WTC11 (cell line): ENCODE measurements at regions not wholly inside any gene's neighbourhood (a gene's known extent, or its start where the extent isn't known, plus 50 kb on each side); places are given as distances from the start of the nearest gene placed in this dataset.

Experiments
- CTCF ChIP-seq: fragments of 200-600 bp; IDR thresholded peaks from 2 replicates; pipeline ENCODE4 v1.8.0; 2022; ENCODE audit warnings: antibody characterized with exemption
- FOXP1 ChIP-seq: sonication (generic); formaldehyde crosslinking; IDR thresholded peaks from 2 replicates; pipeline ENCODE4 v1.8.0; 2022; ENCODE audit warnings: missing genetic modification reagents, mild to moderate bottlenecking, moderate library complexity, borderline replicate concordance
- IRF2 ChIP-seq: sonication (generic); formaldehyde crosslinking; IDR thresholded peaks from 2 replicates; pipeline ENCODE4 v1.8.0; 2022; ENCODE audit warnings: low read depth, missing genetic modification reagents, borderline replicate concordance
- ZNF263 ChIP-seq: sonication (generic); formaldehyde crosslinking; IDR thresholded peaks from 2 replicates; pipeline ENCODE4 v1.8.1; 2022; ENCODE audit warnings: low read depth, mild to moderate bottlenecking, moderate library complexity, missing genetic modification reagents
- ZNF671 ChIP-seq: fragments of 250-450 bp; sonication (Bioruptor Pico); IDR thresholded peaks from 2 replicates; pipeline ENCODE4 v1.8.0; 2021; ENCODE audit warnings: mild to moderate bottlenecking

DNA sequence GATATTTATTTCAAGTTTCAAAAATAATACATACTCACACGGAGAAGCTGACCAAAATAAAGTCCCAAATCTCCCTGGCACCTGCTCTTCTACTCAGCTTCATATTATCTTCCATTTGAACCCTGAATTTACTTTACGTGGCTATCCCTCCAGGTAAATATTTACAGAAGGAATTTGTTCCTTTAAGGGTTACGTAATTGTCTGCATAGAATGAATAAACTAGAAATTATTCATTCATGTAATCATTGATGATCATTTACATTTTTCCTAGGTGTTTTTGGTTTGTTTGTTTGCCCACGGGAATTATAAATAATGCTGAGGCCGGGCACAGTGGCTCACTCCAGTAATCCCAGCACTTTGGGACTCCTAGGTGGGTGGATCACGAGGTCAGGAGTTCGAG, 251.2 kb downstream of the PLK2 start:
- TF ChIP-seq ZNF671 (CRISPR knock-in tag) (no peak), ZNF263 (CRISPR knock-in tag) (no peak), IRF2 (CRISPR knock-in tag) (no peak), CTCF (no peak), FOXP1 (CRISPR knock-in tag) (no peak)
